ENCODE measurements at regions not wholly inside any gene's neighbourhood (a gene's known extent, or its start where the extent isn't known, plus 50 kb on each side); places are given as distances from the start of the nearest gene placed in this dataset.

GRCh38 chr1:239739919-239740318, 351.8 kb upstream of the FMN2 start:
- no peak for DNase-seq

DNA sequence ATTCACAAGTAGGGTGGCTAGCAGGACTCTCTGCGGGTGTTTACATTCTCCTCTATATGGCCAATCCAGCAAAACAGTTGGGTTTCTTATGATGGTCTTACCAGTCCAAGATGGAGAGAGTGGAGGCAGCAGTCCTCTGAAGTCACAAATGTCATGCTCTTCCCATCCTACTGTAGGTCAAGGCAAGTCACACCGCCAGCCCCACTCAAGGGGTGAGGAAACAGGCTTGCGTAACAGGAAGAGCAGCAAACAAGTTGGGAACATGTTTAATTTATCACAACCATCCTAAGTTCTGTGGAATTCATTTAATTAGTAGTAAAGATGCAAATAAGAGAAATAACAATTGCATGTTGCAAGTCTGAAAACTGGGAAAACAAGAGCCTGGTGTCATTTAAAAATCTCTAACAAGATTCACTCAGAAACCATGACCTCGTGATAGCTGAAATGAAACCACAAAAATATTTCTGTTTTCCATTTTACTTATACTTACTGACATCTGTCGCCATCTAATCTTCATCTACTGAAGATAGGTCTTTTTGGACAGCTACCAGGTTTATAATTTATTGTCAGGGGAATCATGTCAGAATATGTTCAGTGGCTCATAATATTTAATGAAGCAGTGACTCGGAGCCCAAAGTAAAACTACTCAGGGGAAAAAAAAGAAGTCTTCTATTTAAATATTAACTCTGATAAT, 349.1 kb upstream of the FMN2 start:
- no peak for DNase-seq

DNA sequence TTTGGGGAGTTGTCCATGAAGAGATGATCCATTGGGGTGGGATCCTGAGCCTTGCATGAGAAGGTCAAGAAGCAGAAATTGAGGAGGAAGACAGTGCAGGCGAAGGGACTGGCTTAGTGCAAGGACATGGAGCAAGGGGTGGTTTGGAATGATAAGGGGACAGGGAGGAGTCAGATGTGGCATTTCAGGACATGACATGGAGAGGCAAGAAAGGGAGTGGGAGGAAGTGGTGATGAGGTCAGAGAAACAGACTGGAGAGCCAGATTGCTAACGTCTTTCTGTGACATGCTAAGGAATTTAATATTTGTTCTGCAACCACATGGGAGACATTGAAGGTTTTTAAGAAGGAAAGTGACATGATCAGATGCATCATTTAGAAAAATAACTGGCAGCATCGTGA, 346.8 kb upstream of the FMN2 start:
- DNase-seq, result no peak

- DNase-seq, result no peak
These were observed 336.4 kb upstream of the FMN2 start for GRCh38 chr1:239755107-239755912.

- no peak for DNase-seq
These were observed 334.0 kb upstream of the FMN2 start for GRCh38 chr1:239757716-239758115.

- no peak for DNase-seq
These were observed 332.9 kb upstream of the FMN2 start for GRCh38 chr1:239758756-239759155.

- DNase-seq, result no peak
These were observed 330.2 kb upstream of the FMN2 start for GRCh38 chr1:239761509-239761908.

DNA sequence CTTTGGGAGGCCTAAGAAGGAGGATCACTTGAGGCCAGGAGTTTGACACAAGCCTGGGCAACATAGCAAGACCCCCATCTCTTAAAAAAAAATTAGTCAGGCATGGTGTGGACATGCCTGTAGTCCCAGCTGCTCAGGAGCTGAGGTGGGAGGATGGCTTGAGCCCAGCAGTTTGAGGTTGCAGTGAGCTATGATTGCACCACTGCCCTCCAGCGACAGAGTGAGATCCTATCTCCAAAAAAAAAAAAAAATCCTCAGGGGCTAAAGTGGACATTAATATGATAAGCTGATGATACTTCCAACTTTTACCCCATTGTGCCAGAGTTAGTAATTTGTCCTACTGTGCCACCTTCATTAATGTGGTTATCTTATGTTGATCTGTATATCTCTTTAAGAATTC, 327.8 kb upstream of the FMN2 start:
- no peak for DNase-seq

GRCh38 chr1:239764546-239764945, 327.1 kb upstream of the FMN2 start:
- no peak for DNase-seq

DNA sequence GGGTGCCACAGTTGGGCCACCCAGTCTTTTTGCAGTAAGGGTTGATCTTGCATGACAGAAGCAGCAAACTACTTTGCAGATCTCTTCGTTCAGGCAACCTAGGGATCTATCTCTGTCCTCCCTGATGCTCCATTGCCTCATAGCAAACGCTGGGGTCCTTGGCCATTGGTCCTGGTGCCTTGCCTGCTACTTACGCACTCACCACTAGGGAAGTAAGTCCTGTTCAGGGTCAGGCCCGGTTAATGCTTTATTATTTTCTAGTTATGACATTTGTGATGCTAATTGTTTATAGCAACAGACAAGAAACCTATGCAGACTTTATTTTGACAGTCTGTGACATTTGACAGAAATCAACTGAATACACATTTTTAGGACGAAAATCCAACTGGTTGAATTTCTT, 326.5 kb upstream of the FMN2 start:
- no peak for DNase-seq

- no peak for DNase-seq
These were observed 320.1 kb upstream of the FMN2 start for GRCh38 chr1:239771550-239771949.

GRCh38 chr1:239772446-239772845, 319.2 kb upstream of the FMN2 start:
- DNase-seq, result no peak

DNA sequence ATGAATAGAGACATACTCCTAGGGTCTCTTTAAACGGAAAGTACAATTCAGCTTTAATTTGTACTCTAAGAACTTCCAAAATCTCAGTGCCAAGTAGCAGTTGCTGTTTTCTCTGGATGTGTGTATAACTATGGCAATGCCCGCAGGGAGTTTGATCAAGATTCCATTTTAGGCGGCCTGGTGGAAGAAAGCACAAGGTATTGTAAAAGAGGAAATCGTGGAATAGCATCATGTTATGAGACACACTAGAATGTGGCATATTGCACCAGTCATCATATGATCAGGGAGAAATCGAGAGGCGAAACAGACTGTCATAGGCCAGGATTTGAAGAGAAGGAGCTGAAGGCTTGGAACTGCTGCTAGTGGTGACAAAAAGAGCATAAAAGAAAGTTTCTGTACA, 316.2 kb upstream of the FMN2 start:
- no peak for DNase-seq

DNA sequence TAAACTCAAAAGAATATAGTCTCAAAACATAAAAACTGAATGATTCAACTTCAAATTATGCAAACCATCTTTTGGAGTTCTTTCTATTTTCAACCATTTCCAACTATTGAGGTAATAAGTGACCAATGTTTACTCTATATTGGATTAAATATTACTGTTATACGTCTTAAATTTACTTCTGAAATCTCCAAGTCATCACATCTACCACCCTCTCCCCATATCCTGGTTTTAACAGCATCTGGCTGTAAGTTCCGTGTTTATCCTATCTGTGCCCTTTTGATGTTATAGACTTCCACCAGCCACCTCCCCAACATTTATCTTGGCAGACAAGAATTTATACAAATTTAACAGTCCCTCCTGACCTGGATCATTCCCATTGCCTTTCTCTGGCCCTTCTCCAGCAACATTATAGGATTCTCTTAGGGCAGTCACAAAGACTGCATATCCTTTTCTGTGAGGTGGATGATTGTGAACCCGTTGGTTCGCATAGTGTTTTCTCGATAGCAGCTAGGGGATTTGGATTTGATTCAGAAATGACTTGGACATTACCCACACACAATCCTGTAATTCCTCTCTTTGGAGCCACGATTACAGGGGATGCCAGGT, 313.4 kb upstream of the FMN2 start:
- no peak for DNase-seq

- DNase-seq, result no peak
These were observed 311.7 kb upstream of the FMN2 start for GRCh38 chr1:239779962-239780361.

GRCh38 chr1:239784896-239785295, 306.8 kb upstream of the FMN2 start:
- DNase-seq, result no peak

- no peak for DNase-seq
These were observed 306.1 kb upstream of the FMN2 start for GRCh38 chr1:239785576-239785975.

- peak; percentile 74 for DNase-seq
These were observed 305.2 kb upstream of the FMN2 start for GRCh38 chr1:239786464-239786863.

DNA sequence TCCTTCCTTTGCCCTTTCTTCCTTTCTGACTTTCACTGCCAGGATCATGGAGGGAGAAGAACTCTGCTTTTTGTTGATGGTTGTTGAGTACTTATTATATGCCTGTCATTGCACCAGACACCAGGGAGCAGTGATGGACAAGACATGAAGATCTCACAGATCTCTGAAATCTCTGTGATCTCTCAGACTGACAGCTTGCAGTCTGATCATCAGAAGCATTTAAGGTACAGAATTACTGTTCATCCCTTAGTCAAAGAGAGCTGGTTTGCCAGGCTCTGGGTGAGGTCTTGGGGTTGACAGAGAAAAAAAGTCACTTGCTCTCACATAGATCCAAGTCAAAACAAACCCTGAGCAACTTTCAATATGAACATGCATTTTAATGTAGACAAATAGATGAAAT, 299.5 kb upstream of the FMN2 start:
- DNase-seq, result no peak

DNA sequence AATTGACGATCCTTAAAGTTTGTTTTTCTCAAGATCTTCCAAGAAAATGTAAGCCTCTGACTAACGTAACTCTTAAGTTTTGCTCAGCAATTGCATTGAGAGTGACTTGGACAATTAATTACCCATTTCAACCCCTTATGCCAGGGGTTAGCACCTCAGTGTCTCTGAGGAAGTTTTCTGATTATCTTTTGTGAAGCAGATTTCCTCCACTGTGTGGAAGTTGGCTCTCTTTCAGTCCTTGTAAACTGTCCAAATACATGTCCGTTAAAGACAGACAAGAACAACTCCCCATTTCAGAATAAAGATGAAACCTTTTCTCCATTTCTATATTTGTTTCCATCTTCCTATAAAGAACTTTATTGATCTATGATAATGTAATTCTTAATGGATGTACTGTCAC, 296.4 kb upstream of the FMN2 start:
- DNase-seq, result no peak

DNA sequence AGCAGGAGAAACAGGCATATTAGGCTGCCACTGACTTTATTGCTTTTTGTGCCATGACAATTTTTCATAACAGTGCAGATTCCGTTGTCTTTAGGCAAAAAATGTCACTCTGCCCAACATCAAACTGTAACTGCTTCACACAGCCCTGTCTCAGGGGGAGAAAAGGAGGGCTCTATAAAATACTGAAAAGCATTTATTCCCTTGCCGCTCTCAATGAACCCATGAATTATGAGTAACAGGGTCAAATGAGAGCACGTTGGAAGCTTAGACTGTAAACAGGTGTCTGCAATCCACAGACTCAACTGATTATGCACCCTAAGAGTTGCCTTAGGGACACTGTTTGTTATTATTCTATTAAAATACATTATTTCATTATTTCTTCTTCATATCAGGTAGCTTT, 292.1 kb upstream of the FMN2 start:
- no peak for DNase-seq

DNA sequence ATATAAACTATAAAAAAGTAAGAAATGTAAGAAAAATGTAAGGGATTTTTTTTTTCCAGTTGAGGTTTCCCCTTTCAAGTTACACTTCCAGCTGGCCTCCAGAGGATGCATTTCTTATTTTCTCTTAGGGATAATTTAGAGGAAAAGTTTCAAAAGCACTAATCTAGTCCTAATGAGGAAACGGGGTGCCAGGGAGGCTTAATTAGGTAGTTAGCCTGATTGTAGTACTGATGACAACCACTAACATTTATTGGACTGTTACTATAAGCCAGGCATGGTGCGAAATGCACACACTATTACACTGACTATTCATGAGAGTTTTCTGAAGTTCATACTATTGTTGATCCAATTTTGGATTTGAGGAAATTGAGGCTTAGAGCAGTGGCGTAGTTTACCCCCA, 290.8 kb upstream of the FMN2 start:
- DNase-seq, result no peak

DNA sequence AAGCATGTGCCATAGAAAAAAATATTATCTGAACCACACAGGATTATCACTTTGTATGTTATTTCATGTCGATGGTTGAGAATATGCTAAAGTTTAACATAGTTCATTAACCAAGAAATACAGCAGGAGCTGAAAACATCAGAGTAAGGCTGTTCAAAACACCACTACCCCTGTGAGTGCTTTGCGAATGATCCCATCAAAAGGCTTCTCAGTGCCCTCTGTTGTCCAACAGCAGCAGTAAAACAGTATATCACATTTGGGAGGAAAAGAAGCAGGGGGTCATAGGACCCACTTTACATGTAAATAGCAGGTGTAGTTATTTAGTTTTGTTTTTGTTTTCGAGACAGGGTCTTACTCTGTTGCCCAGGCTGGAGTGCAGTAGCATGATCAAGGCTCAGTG, 289.4 kb upstream of the FMN2 start:
- no peak for DNase-seq

- DNase-seq, result peak; percentile 79
These were observed 287.9 kb upstream of the FMN2 start for GRCh38 chr1:239803781-239804180.
